AG08395 (cell line): ENCODE measurements at regions not wholly inside any gene's neighbourhood (a gene's known extent, or its start where the extent isn't known, plus 50 kb on each side); places are given as distances from the start of the nearest gene placed in this dataset.

Experiments used
- DNase-seq: peaks from one replicate; pipeline ENCODE4 v3.0.0; 2012; ENCODE audit warnings: mixed read lengths, low spot score

GRCh38 chr10:3310016-3310784 is 137.6 kb upstream of the PITRM1 start:
- DNase-seq: no peak

- DNase-seq: no peak
Measured at GRCh38 chr10:3306050-3306449, 133.5 kb upstream of the PITRM1 start.

GRCh38 chr10:3295582-3296151 is 123.1 kb upstream of the PITRM1 start:
- no peak for DNase-seq

- DNase-seq: no peak
Measured at GRCh38 chr10:3294919-3295581, 122.5 kb upstream of the PITRM1 start.

GRCh38 chr10:3293581-3294431 is 121.2 kb upstream of the PITRM1 start:
- peak; percentile 27 for DNase-seq

- peak; percentile 73 for DNase-seq
Measured at GRCh38 chr10:3292636-3293035, 120.1 kb upstream of the PITRM1 start.

GRCh38 chr10:3290550-3290949 is 118.0 kb upstream of the PITRM1 start:
- DNase-seq: no peak

GRCh38 chr10:3287572-3288445 is 115.2 kb upstream of the PITRM1 start:
- no peak for DNase-seq

GRCh38 chr10:3282674-3283017 is 110.1 kb upstream of the PITRM1 start:
- no peak for DNase-seq

- DNase-seq: no peak
Measured at GRCh38 chr10:3281941-3282673, 109.5 kb upstream of the PITRM1 start.

- DNase-seq: no peak
Measured at GRCh38 chr10:3278771-3279170, 106.2 kb upstream of the PITRM1 start.

- DNase-seq: no peak
Measured at GRCh38 chr10:3277566-3277965, 105.0 kb upstream of the PITRM1 start.

GRCh38 chr10:3274414-3274813 is 101.8 kb upstream of the PITRM1 start:
- DNase-seq: no peak

- DNase-seq: no peak
Measured at GRCh38 chr10:3273966-3274365, 101.4 kb upstream of the PITRM1 start.

GRCh38 chr10:3272300-3272699 is 99.7 kb upstream of the PITRM1 start:
- no peak for DNase-seq

GRCh38 chr10:3271354-3272115 is 99.0 kb upstream of the PITRM1 start:
- DNase-seq: no peak

GRCh38 chr10:3270577-3271316 is 98.2 kb upstream of the PITRM1 start:
- DNase-seq: no peak

- no peak for DNase-seq
Measured at GRCh38 chr10:3268025-3268424, 95.4 kb upstream of the PITRM1 start.

GRCh38 chr10:3265088-3265487 is 92.5 kb upstream of the PITRM1 start:
- DNase-seq: peak; percentile 12
